Activated CD4-positive, alpha-beta T cell treated with anti-CD3 and anti-CD28 coated beads, Interleukin-2, amount 10 ng/mL, durations not matched to agents 24 days and 14 days (primary cell): ENCODE measurements at regions not wholly inside any gene's neighbourhood (a gene's known extent, or its start where the extent isn't known, plus 50 kb on each side); places are given as distances from the start of the nearest gene placed in this dataset.

Experiments
- DNase-seq: peaks from one replicate; pipeline ENCODE4 v3.0.0; 2022
- H3K27ac Mint-ChIP-seq: one replicate; pipeline ENCODE4 v1.8.0; 2022; ENCODE audit warnings: mild to moderate bottlenecking, mixed read lengths
- H3K27me3 Mint-ChIP-seq: one replicate; pipeline ENCODE4 v1.8.0; 2022; ENCODE audit warnings: mixed read lengths
- H3K36me3 Mint-ChIP-seq: one replicate; pipeline ENCODE4 v1.8.0; 2022; ENCODE audit warnings: low read depth, mild to moderate bottlenecking, mixed read lengths
- H3K4me1 Mint-ChIP-seq: one replicate; pipeline ENCODE4 v1.8.0; 2021; ENCODE audit warnings: mixed read lengths
- H3K4me3 Mint-ChIP-seq: one replicate; pipeline ENCODE4 v1.8.0; 2022; ENCODE audit warnings: mild to moderate bottlenecking, moderate library complexity, mixed read lengths
- H3K9me3 Mint-ChIP-seq: one replicate; pipeline ENCODE4 v1.8.0; 2021; ENCODE audit warnings: mixed read lengths
- intact Hi-C: fragments of 100-400 bp; cut with micrococcal nuclease; formaldehyde crosslinking; loops from one replicate; pipeline ENCODE4 v1.15.1; 2023

DNA sequence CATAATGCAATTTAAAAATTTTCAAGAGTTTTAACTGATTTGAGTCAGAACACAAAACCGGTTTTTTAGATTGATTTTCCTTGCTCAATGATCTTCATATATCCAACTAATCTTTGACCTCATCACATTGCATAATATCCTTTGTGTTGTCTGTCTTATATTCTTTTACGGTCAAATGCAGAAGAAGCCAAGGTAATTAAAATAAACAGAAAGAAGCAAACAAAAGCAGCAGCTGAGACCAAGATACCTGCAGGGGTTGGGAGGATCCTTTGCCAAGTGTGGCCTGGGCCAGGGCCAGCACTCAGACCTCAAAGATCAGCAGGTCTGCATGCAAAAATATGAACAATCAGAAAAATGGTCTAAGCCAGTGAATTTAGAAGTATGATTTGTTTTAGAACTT lies 428.9 kb upstream of the NETO1 start:
- no peaks in the 10 kb centered on the region for H3K36me3 Mint-ChIP-seq
- intact Hi-C loops = no loop called here
- no peaks in the 10 kb centered on the region for H3K27me3 Mint-ChIP-seq

DNA sequence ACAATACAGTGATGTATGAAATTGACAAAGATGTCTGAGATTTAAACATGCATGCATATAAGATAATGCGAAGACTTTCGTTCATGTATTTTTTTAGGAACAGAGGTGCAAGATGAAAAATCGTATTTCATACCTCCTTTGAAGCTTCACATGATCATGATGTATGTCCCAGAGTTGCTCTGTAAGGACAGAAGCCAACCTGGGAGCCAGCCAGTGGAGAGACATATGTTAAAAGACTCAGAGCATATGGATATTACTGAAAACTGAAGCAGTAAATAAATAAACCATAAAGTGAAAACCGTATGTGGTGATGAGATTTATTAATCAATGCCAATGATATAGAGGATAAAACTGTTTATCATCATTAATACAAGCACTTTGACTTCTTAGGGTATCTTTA lies 424.4 kb upstream of the NETO1 start:
- no peak overlapping the region for H3K4me3 Mint-ChIP-seq
- intact Hi-C loops = no loop called here
- H3K36me3 Mint-ChIP-seq = no peaks in the 10 kb centered on the region
- H3K9me3 Mint-ChIP-seq = no peaks in the 10 kb centered on the region
- no peak for DNase-seq
- no peak overlapping the region for H3K27ac Mint-ChIP-seq
- H3K27me3 Mint-ChIP-seq = no peaks in the 10 kb centered on the region
- no peaks in the 10 kb centered on the region for H3K4me1 Mint-ChIP-seq

More for the DNA sequence above, 428.9 kb upstream of the NETO1 start:
- no peak for DNase-seq
- Mint-ChIP-seq H3K27ac (no peak overlapping the region), H3K4me1 (no peaks in the 10 kb centered on the region), H3K4me3 (no peak overlapping the region), H3K9me3 (no peaks in the 10 kb centered on the region)

DNA sequence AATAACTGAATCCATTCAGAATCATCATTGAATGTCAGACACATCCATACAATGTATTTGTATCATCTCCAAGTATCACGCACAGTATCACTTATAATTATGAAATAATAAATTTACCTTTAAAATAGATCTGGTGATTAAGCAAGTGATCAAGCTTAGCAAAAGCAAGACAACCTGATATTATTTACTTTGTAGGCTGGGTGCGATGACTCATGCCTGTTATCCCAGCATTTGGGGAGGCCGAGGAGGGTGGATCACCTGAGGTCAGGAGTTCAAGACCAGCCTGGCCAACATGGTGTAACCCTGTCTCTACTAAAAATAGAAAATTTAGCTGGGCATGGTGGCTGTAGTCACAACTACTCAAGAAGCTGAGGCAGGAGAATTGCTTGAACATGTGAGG lies 421.0 kb upstream of the NETO1 start:
- no peaks in the 10 kb centered on the region for H3K9me3 Mint-ChIP-seq
- H3K4me3 Mint-ChIP-seq = no peak overlapping the region
- intact Hi-C loops = no loop called here

DNA sequence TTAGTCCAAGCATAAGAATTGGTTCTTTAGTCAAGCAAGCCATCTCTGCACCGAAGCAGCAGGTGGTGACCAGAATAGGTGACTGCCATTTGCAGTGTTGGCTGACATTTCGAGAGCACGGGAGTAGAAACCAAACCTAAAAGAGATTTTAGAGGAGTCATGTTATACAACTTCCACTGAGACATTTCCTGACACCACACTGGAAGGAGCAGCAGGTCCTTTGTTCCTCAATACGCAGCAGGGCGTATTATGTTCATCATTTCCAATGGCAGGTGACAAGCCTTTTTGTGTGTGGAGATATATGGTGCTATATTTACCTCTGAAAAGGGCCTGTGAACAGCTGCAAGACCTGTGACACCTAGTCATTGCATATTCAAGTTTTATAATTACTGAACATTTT lies 418.8 kb upstream of the NETO1 start:
- Mint-ChIP-seq H3K4me1 (no peaks in the 10 kb centered on the region), H3K27ac (no peak overlapping the region), H3K9me3 (no peaks in the 10 kb centered on the region), H3K4me3 (no peak overlapping the region), H3K36me3 (no peaks in the 10 kb centered on the region), H3K27me3 (no peaks in the 10 kb centered on the region)
- intact Hi-C loops = no loop called here
- DNase-seq = no peak

More for the DNA sequence above, 421.0 kb upstream of the NETO1 start:
- H3K27ac Mint-ChIP-seq = no peak overlapping the region
- no peaks in the 10 kb centered on the region for H3K4me1 Mint-ChIP-seq
- H3K27me3 Mint-ChIP-seq = no peaks in the 10 kb centered on the region
- no peak for DNase-seq
- H3K36me3 Mint-ChIP-seq = no peaks in the 10 kb centered on the region

DNA sequence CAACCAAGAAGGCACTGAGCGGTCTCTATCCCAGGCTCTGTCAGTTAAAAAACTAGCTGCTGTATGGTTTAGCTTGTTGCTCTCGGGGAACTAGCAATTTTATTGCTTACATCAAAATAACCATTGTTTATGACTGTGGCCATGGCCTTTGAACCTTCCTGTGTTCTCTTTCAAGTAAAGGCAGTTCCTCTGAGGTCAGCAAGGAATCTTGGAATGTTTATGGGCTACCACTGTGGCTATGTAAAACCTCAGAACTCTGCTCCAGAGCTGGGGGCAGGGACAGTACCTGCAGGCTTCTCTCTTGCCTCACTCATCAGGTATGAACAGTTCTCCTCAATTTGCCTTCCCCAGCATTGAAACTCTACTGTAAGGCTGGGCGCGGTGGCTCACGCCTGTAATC lies 416.0 kb upstream of the NETO1 start:
- H3K9me3 Mint-ChIP-seq = no peaks in the 10 kb centered on the region
- H3K36me3 Mint-ChIP-seq = no peaks in the 10 kb centered on the region
- intact Hi-C loops = no loop called here
- H3K27me3 Mint-ChIP-seq = no peaks in the 10 kb centered on the region
- DNase-seq = no peak
- no peaks in the 10 kb centered on the region for H3K4me1 Mint-ChIP-seq
- H3K4me3 Mint-ChIP-seq = no peak overlapping the region
- no peak overlapping the region for H3K27ac Mint-ChIP-seq

DNA sequence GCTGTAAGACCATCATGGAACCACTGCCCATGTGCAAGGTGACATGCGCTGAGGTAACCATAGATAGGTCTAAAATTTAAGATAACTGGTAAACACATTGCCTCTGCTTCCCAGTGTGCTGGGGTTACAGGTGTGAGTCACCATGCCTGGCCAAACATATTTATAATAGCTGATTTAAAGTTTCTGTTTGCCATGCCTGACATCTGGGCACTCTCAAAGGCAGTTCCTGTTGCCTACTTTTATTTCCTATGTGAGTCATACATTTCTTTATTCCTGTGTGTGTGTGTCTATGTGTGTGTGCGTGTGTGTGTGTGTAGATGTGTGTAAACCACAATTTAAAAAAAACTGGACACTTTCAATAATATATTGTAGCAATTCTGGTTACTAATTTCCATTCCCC lies 415.2 kb upstream of the NETO1 start:
- no peak overlapping the region for H3K27ac Mint-ChIP-seq
- DNase-seq = no peak
- no peaks in the 10 kb centered on the region for H3K4me1 Mint-ChIP-seq
- no peaks in the 10 kb centered on the region for H3K36me3 Mint-ChIP-seq
- H3K9me3 Mint-ChIP-seq = no peaks in the 10 kb centered on the region
- intact Hi-C loops = no loop called here
- H3K4me3 Mint-ChIP-seq = no peak overlapping the region
- H3K27me3 Mint-ChIP-seq = no peaks in the 10 kb centered on the region

DNA sequence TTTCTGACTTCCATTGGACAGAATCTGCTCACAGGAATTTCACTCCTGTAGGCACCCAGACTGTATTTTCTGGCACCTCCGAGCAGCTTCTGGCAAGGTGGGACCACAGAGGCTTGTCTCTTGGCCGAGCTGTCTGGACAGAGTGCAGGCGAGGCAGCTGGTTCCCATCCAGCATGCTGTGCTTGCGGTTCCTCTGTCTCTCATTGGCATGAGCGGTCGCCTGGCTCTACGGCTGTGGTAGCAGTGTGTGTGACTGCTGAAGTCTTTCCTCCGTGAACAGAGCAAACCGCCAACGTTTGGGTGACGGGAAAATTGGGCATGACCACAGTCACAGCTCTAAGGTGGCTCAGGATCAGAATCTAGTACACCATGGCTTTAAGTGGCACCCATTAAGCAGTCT lies 411.7 kb upstream of the NETO1 start:
- DNase-seq = no peak
- H3K36me3 Mint-ChIP-seq = no peaks in the 10 kb centered on the region
- no peaks in the 10 kb centered on the region for H3K27me3 Mint-ChIP-seq
- H3K4me3 Mint-ChIP-seq = no peak overlapping the region
- no peaks in the 10 kb centered on the region for H3K4me1 Mint-ChIP-seq
- intact Hi-C loops = no loop called here
- H3K27ac Mint-ChIP-seq = no peak overlapping the region
- no peaks in the 10 kb centered on the region for H3K9me3 Mint-ChIP-seq

DNA sequence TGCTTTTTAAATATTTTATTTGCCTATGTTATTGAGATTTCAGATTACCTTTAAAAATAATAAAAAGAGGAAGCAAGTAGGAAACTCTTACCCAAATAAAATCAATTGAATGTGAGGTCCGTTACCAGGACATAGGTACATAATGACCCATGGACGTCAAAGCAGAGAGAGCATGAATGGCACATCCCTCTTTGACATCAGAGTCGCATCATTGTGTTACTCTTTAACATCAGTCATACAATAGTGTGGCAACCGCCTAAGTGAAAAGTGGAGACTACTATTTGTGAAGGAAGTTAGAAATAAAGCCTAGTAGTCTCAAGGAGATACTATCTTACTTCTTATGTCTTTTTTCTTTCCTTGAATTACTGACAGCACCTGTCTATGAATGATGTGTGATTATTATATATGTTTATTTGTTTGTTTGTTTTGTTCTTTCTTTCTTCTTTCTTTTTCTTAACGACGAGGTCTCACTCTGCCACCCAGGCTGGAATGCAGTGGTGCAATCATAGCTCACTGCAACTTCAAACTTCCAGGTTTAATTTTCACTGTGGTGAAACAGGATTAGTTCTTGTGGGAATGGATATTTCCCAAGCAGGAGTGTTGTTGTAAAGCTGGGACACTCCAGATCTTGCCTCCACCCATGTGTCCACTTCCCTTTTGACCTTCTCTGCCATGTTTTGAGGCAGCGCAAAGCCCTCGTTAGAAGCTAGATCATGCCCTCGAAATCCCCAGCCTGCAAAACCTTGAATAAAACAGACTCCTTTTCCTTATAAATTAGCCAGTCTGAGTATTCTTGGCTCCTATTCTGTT lies 407.2 kb upstream of the NETO1 start:
- Mint-ChIP-seq H3K27me3 (no peaks in the 10 kb centered on the region), H3K4me1 (no peaks in the 10 kb centered on the region), H3K4me3 (no peak overlapping the region), H3K36me3 (no peaks in the 10 kb centered on the region), H3K9me3 (no peaks in the 10 kb centered on the region), H3K27ac (no peak overlapping the region)
- DNase-seq = no peak
- intact Hi-C loops = no loop called here

DNA sequence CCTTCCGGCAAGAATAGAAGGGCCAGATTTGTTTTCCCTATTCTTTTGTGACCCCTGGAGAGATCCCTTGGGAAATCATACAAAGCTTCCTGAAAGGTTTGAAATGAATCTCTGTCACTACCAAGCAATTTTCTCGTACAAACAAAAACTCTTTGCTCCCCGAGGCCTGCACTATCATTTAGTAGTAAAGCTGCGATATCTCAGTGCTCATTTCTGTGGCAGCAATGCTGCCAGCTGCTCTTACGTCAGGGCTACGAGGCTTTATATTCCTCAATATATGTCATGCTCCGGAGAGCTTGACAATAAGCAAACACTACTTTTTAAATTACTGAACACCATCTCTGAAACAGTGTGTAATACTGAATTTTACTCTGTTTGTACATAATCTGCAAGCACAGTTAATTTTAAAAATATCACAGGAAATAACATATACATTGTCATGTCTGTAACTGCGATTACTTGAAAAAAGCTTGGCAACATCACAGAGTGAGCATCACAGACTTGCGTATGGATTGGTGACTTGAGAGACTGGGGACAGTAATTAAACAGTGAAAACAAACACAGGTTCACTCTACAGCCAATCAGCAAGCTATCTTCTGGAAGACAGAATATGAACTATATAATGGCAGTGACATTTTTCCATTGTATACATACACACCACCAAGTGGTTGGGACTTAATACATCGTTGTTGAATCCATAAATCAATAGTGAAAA lies 403.3 kb upstream of the NETO1 start:
- H3K27ac Mint-ChIP-seq = no peak overlapping the region
- no peak for DNase-seq
- no peaks in the 10 kb centered on the region for H3K4me1 Mint-ChIP-seq
- H3K9me3 Mint-ChIP-seq = no peaks in the 10 kb centered on the region
- H3K27me3 Mint-ChIP-seq = no peaks in the 10 kb centered on the region
- intact Hi-C loops = no loop called here
- no peak overlapping the region for H3K4me3 Mint-ChIP-seq
- H3K36me3 Mint-ChIP-seq = no peaks in the 10 kb centered on the region

DNA sequence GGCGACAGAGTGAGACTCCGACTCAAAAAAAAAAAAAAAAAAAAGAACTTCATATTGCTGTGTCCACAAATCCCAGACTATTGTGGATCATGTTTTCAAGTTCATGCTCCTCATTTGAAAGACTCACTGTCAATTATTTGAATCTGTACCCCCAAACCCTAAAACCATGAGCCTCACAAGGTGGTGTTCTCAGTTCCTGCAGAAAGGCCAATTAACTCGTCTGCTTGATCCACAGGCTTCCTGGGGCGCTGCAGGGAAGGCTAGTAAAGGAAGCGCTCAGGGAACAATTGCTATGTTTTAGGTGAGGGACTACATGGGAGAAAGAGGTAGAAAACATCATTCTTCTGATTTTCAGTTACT lies 396.8 kb upstream of the NETO1 start:
- no peaks in the 10 kb centered on the region for H3K36me3 Mint-ChIP-seq
- no peak for DNase-seq
- H3K27ac Mint-ChIP-seq = no peak overlapping the region
- no peaks in the 10 kb centered on the region for H3K9me3 Mint-ChIP-seq
- H3K27me3 Mint-ChIP-seq = no peaks in the 10 kb centered on the region
- H3K4me3 Mint-ChIP-seq = no peak overlapping the region
- intact Hi-C loops = no loop called here
- no peaks in the 10 kb centered on the region for H3K4me1 Mint-ChIP-seq

DNA sequence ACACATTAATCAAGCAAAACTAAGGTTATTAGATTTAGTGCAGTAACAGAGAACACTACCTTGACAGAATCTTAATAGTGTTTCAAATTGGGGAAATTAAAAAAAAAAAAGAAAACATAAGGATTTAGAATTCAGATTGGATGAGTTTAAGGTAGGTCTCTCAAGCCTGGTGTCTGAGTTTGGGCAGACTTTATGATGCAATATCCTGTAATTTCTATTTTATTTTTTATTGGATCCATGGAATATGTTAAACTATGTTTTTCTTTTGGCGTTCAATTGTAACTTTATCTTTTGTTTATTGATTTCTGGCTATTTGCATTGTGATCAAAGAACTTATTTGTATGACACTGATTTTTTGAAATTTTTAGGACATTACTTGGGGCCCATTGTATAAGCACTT lies 394.1 kb upstream of the NETO1 start:
- H3K9me3 Mint-ChIP-seq = no peaks in the 10 kb centered on the region
- no peak overlapping the region for H3K4me3 Mint-ChIP-seq
- H3K27ac Mint-ChIP-seq = no peak overlapping the region
- no peaks in the 10 kb centered on the region for H3K27me3 Mint-ChIP-seq
- intact Hi-C loops = no loop called here
- DNase-seq = no peak
- no peaks in the 10 kb centered on the region for H3K4me1 Mint-ChIP-seq
- H3K36me3 Mint-ChIP-seq = no peaks in the 10 kb centered on the region

DNA sequence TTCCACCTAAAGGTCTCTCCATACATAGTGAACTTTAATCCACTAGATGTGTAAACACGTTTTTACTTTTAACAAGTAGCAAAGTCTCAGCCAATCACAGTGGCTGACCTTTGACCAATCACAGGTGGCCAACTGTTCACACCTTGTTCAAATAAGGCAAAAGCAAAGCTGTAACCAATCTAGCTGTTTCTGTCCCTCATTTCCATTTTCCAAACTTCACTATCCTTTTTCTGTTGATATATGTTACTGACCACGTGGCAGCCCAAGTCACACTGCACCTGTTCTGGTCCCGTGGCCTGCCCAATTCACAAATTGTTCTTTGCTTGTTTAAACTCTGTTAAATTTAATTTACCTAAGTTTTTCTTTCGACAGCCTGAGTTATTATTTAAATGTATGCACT lies 393.5 kb upstream of the NETO1 start:
- H3K4me3 Mint-ChIP-seq = no peak overlapping the region
- no peaks in the 10 kb centered on the region for H3K4me1 Mint-ChIP-seq
- no peaks in the 10 kb centered on the region for H3K9me3 Mint-ChIP-seq
- no peaks in the 10 kb centered on the region for H3K27me3 Mint-ChIP-seq
- H3K27ac Mint-ChIP-seq = no peak overlapping the region
- no peak for DNase-seq
- H3K36me3 Mint-ChIP-seq = no peaks in the 10 kb centered on the region
- intact Hi-C loops = no loop called here

DNA sequence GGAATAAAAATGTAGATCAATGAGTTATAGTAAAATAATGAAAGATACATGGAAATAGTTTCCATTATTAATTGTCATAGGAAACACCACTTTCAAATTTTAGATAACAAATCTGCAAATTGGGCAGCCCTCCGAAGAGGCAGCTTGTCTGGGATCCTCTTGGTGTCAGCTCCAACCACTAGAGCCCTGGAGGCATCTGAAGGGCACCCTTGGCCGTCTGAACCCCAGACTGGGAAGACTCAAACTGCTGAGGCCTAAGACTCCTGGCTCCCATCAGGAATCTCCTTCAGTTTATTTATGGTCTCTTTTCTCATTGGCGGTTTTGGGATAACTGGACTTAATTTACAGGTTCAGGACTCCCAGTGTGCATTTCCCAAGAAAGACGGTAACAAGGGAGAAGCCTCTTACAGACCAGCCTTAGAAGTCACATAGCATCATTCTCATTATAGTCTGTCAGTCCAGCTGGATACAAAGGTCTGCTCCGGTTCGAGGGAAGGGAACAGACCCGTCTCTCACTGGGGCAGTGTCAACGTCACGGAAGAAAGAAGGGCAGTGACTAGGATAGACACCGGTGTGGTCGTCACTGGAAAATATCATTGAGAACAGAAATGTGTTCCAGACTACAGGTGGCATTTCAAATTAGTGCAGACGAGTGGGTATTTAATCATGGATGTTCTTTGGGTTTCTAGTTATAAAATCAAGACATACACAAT lies 390.7 kb upstream of the NETO1 start:
- no peak for DNase-seq
- Mint-ChIP-seq H3K9me3 (no peaks in the 10 kb centered on the region), H3K4me1 (no peaks in the 10 kb centered on the region), H3K36me3 (no peaks in the 10 kb centered on the region), H3K4me3 (no peak overlapping the region), H3K27ac (no peak overlapping the region), H3K27me3 (no peaks in the 10 kb centered on the region)
- intact Hi-C loops = no loop called here

DNA sequence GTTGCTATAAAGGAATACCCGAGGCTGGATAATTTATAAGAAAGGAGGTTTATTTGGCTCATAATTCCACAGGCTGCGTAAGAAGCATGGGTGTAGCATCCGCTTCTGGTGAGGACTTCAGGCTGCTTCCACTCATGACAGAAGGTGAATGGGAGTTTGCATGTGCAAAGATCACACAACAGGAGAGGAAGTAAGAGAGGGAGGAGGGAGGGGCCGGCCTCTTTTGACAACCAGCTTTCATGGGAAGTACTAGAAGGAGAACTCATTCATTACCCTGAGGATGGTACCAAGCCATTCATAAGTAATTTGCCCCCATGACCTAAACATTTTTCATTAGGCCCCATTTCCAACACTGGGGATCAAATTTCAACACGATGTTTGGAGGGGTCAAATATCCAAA lies 386.8 kb upstream of the NETO1 start:
- Mint-ChIP-seq H3K27ac (no peak overlapping the region), H3K9me3 (no peaks in the 10 kb centered on the region), H3K4me1 (no peaks in the 10 kb centered on the region), H3K27me3 (no peaks in the 10 kb centered on the region), H3K4me3 (no peak overlapping the region), H3K36me3 (no peaks in the 10 kb centered on the region)
- intact Hi-C loops = no loop called here
- no peak for DNase-seq
